Endothelial cell (in vitro differentiated cells): ENCODE measurements at regions not wholly inside any gene's neighbourhood (a gene's known extent, or its start where the extent isn't known, plus 50 kb on each side); places are given as distances from the start of the nearest gene placed in this dataset.

Source experiments
- DNase-seq: peaks from one replicate; pipeline ENCODE4 v3.0.0; 2021; ENCODE audit warnings: low spot score
- H3K27ac Mint-ChIP-seq: one replicate; pipeline ENCODE4 v1.8.0; 2021; ENCODE audit warnings: mixed read lengths, inconsistent platforms; ENCODE audit not compliant: unreplicated experiment
- H3K27me3 Mint-ChIP-seq: one replicate; pipeline ENCODE4 v1.8.0; 2021; ENCODE audit warnings: mild to moderate bottlenecking, moderate library complexity, mixed read lengths, inconsistent platforms; ENCODE audit not compliant: unreplicated experiment
- H3K36me3 Mint-ChIP-seq: one replicate; pipeline ENCODE4 v1.8.0; 2021; ENCODE audit warnings: mild to moderate bottlenecking, low read depth, mixed read lengths, inconsistent platforms; ENCODE audit not compliant: unreplicated experiment
- H3K4me1 Mint-ChIP-seq: one replicate; pipeline ENCODE4 v1.8.0; 2021; ENCODE audit warnings: mild to moderate bottlenecking, mixed read lengths, inconsistent platforms; ENCODE audit not compliant: unreplicated experiment
- H3K4me3 Mint-ChIP-seq: one replicate; pipeline ENCODE4 v1.8.0; 2021; ENCODE audit warnings: mild to moderate bottlenecking, mixed read lengths, inconsistent platforms; ENCODE audit not compliant: unreplicated experiment
- H3K9me3 Mint-ChIP-seq: one replicate; pipeline ENCODE4 v1.8.0; 2021; ENCODE audit warnings: mixed read lengths, inconsistent platforms; ENCODE audit not compliant: unreplicated experiment
- CTCF ChIP-seq: fragments of 200-600 bp; sonication (generic); IDR thresholded peaks from one replicate; pipeline ENCODE4 v1.5.0; 2021; ENCODE audit warnings: antibody characterized with exemption; ENCODE audit not compliant: unreplicated experiment

DNA sequence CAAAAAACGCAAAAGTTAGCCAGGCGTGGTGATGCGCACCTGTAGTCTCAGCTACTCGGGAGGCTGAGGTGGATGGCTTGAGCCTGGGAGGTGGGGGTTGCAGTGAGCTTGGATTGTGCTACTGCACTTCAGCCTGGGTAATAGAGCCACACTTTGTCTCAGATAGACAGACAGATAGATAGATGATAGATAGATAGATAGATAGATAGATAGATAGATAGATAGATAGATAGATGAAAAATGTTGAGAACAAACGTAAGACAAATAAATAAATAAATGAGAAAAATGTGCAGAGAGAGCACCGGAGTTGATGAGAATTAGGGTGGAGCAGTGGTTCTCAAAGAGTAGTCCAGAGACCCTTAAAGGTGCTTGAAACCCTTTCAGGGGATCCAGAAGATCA lies 58.4 kb upstream of the ARL8B start:
- no peak overlapping the region for H3K4me3 Mint-ChIP-seq
- H3K4me1 Mint-ChIP-seq = no peaks in the 10 kb centered on the region
- no peak for DNase-seq
- H3K9me3 Mint-ChIP-seq = no peaks in the 10 kb centered on the region
- H3K27me3 Mint-ChIP-seq = peaks cover 2% of the 10 kb centered on the region
- no peaks in the 10 kb centered on the region for H3K36me3 Mint-ChIP-seq
- TF ChIP-seq CTCF = no peak
- H3K27ac Mint-ChIP-seq = no peak overlapping the region

DNA sequence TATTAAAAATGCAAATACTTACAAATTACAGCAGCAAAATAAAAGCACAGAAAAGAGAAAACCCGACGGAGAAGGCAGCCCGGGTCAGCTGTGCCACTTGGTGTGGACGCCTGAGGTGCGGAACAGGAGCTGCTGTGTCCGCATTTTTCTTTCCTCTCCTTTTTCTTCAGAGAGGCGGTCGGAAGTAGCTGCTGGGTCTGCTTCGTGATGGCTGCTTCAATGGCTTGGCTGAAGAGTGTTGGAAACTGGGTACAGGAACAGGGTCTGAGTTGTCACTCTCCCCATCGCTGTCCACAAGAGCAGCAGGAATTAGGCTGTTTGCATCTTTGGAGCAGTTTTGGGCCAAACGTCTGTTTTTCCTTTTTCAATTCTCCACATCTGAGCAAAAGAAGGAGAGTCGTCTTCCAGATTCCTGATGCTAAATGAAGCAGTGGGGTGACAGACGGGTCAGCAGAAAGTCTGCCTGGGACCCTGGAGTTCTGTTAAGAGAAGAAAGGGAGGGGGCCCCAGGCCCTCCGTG lies 53.5 kb upstream of the ARL8B start:
- H3K27me3 Mint-ChIP-seq = peaks cover 2% of the 10 kb centered on the region
- H3K36me3 Mint-ChIP-seq = no peaks in the 10 kb centered on the region
- TF ChIP-seq CTCF = no peak
- H3K4me1 Mint-ChIP-seq = no peaks in the 10 kb centered on the region
- no peak for DNase-seq
- H3K9me3 Mint-ChIP-seq = no peaks in the 10 kb centered on the region
- no peak overlapping the region for H3K27ac Mint-ChIP-seq
- no peak overlapping the region for H3K4me3 Mint-ChIP-seq

GRCh38 chr3:5069627-5070026 lies 52.5 kb upstream of the ARL8B start:
- Mint-ChIP-seq H3K4me1 (no peaks in the 10 kb centered on the region), H3K36me3 (no peaks in the 10 kb centered on the region), H3K27me3 (peaks cover 4% of the 10 kb centered on the region), H3K4me3 (no peak overlapping the region), H3K27ac (no peak overlapping the region), H3K9me3 (no peaks in the 10 kb centered on the region)
- no peak for TF ChIP-seq CTCF
- DNase-seq = no peak

GRCh38 chr3:5071061-5071460 lies 51.0 kb upstream of the ARL8B start:
- no peaks in the 10 kb centered on the region for H3K4me1 Mint-ChIP-seq
- peaks cover 2% of the 10 kb centered on the region for H3K27me3 Mint-ChIP-seq
- no peak overlapping the region for H3K27ac Mint-ChIP-seq
- H3K36me3 Mint-ChIP-seq = no peaks in the 10 kb centered on the region
- H3K4me3 Mint-ChIP-seq = no peak overlapping the region
- no peak for TF ChIP-seq CTCF
- no peaks in the 10 kb centered on the region for H3K9me3 Mint-ChIP-seq
- no peak for DNase-seq

- no peak for TF ChIP-seq CTCF
- Mint-ChIP-seq H3K4me1 (no peaks in the 10 kb centered on the region), H3K9me3 (no peaks in the 10 kb centered on the region), H3K27me3 (peaks cover 2% of the 10 kb centered on the region), H3K36me3 (no peaks in the 10 kb centered on the region), H3K4me3 (no peak overlapping the region), H3K27ac (no peak overlapping the region)
- no peak for DNase-seq
These were observed 49.8 kb upstream of the ARL8B start for GRCh38 chr3:5072100-5072816.
